ENCODE measurements at regions not wholly inside any gene's neighbourhood (a gene's known extent, or its start where the extent isn't known, plus 50 kb on each side); places are given as distances from the start of the nearest gene placed in this dataset.
"Not testable (repeated sequence)": the region's sequence is repeated elsewhere in the genome, so short reads cannot be mapped to it uniquely, and the experiment has no call there.

DNA sequence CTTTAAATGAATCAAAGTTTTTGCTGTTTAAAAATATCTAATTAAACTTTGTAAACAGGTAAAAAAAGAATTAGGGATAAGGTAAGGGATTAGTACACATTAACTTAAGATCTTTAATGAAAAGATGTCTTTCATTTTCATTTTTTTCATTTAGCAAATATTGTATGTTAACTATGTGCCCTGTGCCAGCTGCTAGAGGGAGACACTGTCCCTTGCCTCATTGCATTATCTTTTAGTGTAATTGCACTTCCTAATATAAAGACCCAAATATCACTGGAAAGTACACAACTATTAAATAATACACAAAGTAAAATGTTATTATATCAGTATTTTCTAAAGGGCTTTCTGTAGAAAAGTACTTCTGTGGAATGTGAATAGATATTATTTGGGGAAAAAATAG lies 102.7 kb downstream of the GPR37 start:
- Histone ChIP-seq H3K4me3 (no peak overlapping the region), H3K27ac (no peak overlapping the region), H3K4me1 (replicated peaks in 1 of 2) (no peaks in the 10 kb centered on the region)
- in situ Hi-C loops (cut with MboI; ENCODE audit: low pct_unique_long_range_greater_than_20kb in 2 of 9, low sequenced_read_pairs in 9 of 9, unreplicated experiment in 9 of 9) = no loop called here
- ATAC-seq (replicated peaks in 6 of 8) = no peak

DNA sequence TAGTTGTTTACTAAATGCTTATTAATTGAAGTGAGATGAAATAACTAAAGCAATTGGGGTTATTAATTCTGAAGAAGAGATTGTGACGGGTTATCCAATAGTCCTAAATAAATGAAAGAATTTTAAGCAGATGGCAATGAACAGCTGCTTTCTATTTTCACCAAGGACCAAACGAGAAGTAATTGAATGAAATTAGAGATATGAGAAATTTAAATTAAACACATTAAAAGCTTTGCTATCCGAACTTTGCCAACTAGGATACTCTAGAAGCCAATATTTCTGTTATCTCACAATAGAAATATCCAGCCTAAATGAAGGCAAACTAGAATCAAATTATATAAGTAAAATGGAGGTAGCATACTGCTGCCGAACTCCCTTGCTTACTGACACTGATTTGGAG lies 103.2 kb downstream of the GPR37 start:
- Histone ChIP-seq H3K4me3 (no peak overlapping the region), H3K4me1 (replicated peaks in 1 of 2) (no peaks in the 10 kb centered on the region), H3K27ac (no peak overlapping the region)
- in situ Hi-C loops (cut with MboI; ENCODE audit: low pct_unique_long_range_greater_than_20kb in 2 of 9, low sequenced_read_pairs in 9 of 9, unreplicated experiment in 9 of 9) = no loop called here
- WGBS, 10 experiments = 3 to 92% (median 73%) methylated on average over 3 to 4 of the region's 4 CpGs
- no peak for ATAC-seq (replicated peaks in 6 of 8)

DNA sequence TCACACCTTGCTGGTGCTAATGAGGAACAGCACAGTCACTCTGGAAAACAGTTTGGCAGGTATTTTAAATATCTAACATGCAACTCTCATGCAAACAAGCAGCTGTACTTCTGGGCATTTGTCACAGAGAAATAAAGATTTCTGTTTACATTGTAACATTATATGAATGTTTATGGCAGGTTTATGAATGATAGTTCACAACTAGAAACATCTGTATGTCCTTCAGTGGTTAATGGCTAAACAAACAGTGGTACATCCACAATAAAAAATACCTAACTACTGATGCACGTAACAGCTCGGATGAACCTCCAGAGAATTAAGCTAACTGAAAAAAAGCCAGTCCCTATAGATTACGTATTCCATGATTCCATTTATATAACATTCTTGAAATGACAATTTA lies 109.6 kb downstream of the GPR37 start:
- 38 to 86% (median 64%) methylated on average over 1 to 3 of the region's 3 CpGs; no CpG with 5 or more reads in 3 of the 10 experiments for WGBS, 10 experiments
- no peak for ATAC-seq (replicated peaks in 6 of 8)
- Histone ChIP-seq H3K27ac (no peak overlapping the region), H3K4me1 (replicated peaks in 1 of 2) (no peaks in the 10 kb centered on the region), H3K4me3 (no peak overlapping the region)
- in situ Hi-C loops (cut with MboI; ENCODE audit: low pct_unique_long_range_greater_than_20kb in 2 of 9, low sequenced_read_pairs in 9 of 9, unreplicated experiment in 9 of 9) = no loop called here

DNA sequence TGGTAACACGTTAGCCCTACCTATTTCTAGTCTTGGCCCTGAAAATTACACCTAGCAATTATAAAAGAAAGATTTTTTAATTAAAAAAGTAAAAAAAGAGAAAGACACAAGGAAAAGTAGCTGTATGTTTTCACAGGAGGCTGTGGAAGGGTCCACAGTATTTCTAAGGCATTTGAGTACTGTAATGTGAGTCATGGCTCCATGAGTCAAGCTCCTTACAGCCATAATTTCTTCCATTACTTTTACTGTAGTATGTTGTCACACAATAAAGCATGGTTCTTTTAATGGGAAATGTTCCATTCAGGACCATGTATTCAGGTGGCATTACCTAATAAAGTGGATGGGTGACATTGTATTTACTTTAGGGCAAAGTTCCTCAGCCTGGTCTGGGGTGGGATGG lies 113.4 kb downstream of the GPR37 start:
- Histone ChIP-seq H3K27ac (no peak overlapping the region), H3K4me3 (no peak overlapping the region), H3K4me1 (replicated peaks in 1 of 2) (no peaks in the 10 kb centered on the region)
- peak in 1 of 8 experiments; percentile 65 for ATAC-seq (replicated peaks in 6 of 8)
- in situ Hi-C loops (cut with MboI; ENCODE audit: low pct_unique_long_range_greater_than_20kb in 2 of 9, low sequenced_read_pairs in 9 of 9, unreplicated experiment in 9 of 9) = no loop called here
- 9 to 100% (median 100%) methylated on average over 1 of the region's 1 CpG; no CpG with 5 or more reads in 3 of the 10 experiments for WGBS, 10 experiments

DNA sequence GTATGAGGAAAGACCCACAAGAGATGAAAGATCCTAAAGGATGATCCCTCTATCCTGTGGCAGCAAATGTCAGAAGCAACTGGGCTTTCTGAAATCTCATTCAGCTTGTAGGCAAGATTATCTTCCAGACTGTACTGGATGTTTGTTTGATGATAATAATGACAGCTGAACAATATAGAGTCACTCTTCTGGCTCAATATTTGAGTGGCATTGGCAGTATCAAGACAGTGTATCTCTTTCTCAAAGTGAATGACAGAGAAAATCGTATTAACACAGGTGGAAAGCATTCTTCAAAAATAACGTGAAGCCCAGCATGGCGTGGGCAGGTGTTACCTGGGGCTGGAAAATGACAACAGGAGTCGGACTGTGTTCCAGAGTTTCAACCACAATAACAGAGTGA lies 114.5 kb downstream of the GPR37 start:
- in situ Hi-C loops (cut with MboI; ENCODE audit: low pct_unique_long_range_greater_than_20kb in 2 of 9, low sequenced_read_pairs in 9 of 9, unreplicated experiment in 9 of 9) = no loop called here
- Histone ChIP-seq H3K4me1 (replicated peaks in 1 of 2) (no peaks in the 10 kb centered on the region), H3K4me3 (no peak overlapping the region), H3K27ac (no peak overlapping the region)
- 14 to 100% (median 79%) methylated on average over 1 to 4 of the region's 4 CpGs; no CpG with 5 or more reads in 3 of the 10 experiments for WGBS, 10 experiments
- no peak for ATAC-seq (replicated peaks in 6 of 8)

DNA sequence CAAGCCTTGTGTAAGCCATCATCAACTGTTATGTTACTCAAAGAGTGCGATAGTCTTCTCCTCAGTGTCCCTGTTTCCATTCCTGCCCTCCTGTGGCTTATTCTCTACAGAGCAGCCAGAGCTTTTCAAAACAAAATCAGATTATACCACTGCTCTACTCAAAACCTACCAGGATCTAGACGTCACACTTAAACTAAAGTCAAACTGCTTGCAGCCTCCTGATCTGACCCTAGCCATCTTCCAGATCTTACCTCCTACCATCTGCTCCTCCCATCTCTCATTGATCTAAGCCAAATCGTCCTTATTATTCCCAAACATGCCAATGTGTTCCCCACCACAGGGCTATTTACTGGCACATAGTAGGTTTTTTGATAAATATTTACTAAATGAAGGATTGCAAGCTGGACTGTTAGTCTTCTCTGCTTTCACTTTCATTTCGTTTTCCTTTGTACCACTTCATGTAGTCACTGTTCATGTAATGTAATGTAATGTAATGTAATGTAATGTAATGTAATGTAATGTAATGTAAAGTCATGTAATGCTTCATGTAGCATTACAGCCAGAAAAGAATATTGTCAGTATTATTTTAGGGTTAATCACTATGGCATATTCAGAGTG lies 116.1 kb downstream of the GPR37 start:
- WGBS, 10 experiments = 0 to 93% (median 50%) methylated on average over 1 to 4 of the region's 4 CpGs
- no peaks in the 10 kb centered on the region for H3K4me1 ChIP-seq (replicated peaks in 1 of 2)
- ATAC-seq (replicated peaks in 6 of 8) = peak in 2 of 8 experiments; percentile 22 to 41
- H3K4me3 ChIP-seq = no peak overlapping the region
- no peak overlapping the region for H3K27ac ChIP-seq
- in situ Hi-C loops (cut with MboI; ENCODE audit: low pct_unique_long_range_greater_than_20kb in 2 of 9, low sequenced_read_pairs in 9 of 9, unreplicated experiment in 9 of 9) = no loop called here

DNA sequence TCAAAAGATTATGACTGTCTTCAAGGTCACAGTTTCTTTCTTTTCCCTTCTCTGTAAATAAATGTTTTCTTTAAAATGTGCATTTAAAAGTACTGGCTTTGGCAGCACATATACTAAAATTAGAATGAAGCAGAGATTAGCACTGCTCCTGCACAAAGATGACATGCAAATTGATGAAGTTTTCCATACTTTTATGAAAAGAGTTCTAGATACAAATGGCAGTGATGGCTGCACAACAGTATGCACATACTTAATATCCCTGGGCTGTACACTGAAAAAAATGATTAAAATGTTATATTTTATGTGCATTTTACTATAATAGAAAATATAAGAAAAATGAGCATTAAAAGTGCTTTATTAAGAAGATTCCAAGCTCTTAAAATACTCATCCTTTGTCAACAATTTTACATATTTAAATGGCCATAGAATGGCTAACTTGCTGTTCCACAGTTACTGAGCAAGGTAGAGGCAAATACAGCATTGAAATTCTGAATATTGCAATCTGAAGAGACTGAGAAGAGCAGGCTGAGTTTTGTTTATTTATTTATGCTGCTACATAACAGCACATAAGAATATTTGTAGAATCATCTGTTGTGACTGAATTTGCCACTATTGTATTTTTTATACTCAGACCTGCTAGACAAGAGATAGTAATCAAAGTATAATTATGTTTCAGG lies 117.8 kb downstream of the GPR37 start:
- H3K4me1 ChIP-seq (replicated peaks in 1 of 2) = no peaks in the 10 kb centered on the region
- peak in 4 of 8 experiments; percentile 10 to 79 (median 68) for ATAC-seq (replicated peaks in 6 of 8)
- no peak overlapping the region for H3K4me3 ChIP-seq
- in situ Hi-C loops (cut with MboI; ENCODE audit: low pct_unique_long_range_greater_than_20kb in 2 of 9, low sequenced_read_pairs in 9 of 9, unreplicated experiment in 9 of 9) = no loop called here
- no peak overlapping the region for H3K27ac ChIP-seq

DNA sequence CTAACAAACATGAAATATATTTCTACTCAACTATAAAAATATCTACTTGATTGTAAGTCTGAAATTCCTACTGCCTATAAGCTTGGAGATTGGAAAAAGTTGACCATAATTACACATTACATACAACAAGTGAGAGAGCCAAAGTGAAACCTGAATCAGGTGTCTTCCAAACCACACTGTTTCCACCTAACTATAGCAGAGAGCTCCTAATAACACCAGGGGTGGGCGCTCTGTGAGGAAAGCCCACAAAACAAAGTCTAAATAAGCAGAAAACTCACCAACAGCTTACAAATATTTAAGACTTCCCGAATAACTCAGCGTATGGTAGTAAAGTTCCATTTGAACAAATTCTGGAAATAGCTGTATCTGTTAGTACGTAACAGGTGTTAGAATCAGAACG lies 119.9 kb downstream of the GPR37 start:
- no peaks in the 10 kb centered on the region for H3K4me1 ChIP-seq (replicated peaks in 1 of 2)
- H3K4me3 ChIP-seq = no peak overlapping the region
- H3K27ac ChIP-seq = no peak overlapping the region
- ATAC-seq (replicated peaks in 6 of 8) = no peak
- 32 to 100% (median 91%) methylated on average over 3 to 5 of the region's 5 CpGs for WGBS, 10 experiments
- in situ Hi-C loops (cut with MboI; ENCODE audit: low pct_unique_long_range_greater_than_20kb in 2 of 9, low sequenced_read_pairs in 9 of 9, unreplicated experiment in 9 of 9) = no loop called here

DNA sequence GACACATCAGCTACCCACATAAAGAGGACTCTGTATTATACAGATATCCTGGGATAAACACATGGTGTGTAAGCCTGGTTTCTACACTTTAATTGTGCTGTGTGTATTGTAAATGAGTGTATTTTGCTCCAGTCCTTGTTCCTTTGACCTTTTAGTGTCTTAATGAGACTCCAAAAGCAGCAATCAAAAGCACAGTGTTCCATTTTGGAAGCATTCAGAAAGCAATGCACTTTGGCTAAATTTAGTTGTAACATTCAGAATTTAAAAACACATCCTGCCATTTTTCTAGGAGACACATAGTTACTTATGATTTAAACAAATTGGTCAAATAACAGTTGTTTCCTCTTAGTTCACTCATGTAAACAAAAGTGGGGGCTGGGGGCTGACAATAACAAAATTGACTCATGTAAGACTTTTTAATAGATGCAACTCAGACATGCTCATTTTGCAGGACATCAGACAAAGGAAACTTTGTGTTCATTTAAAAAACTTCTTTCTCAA lies 122.2 kb downstream of the GPR37 start:
- Histone ChIP-seq H3K27ac (no peak overlapping the region), H3K4me3 (no peak overlapping the region), H3K4me1 (replicated peaks in 1 of 2) (no peaks in the 10 kb centered on the region)
- in situ Hi-C loops (cut with MboI; ENCODE audit: low pct_unique_long_range_greater_than_20kb in 2 of 9, low sequenced_read_pairs in 9 of 9, unreplicated experiment in 9 of 9) = no loop called here
- no peak for ATAC-seq (replicated peaks in 6 of 8)

DNA sequence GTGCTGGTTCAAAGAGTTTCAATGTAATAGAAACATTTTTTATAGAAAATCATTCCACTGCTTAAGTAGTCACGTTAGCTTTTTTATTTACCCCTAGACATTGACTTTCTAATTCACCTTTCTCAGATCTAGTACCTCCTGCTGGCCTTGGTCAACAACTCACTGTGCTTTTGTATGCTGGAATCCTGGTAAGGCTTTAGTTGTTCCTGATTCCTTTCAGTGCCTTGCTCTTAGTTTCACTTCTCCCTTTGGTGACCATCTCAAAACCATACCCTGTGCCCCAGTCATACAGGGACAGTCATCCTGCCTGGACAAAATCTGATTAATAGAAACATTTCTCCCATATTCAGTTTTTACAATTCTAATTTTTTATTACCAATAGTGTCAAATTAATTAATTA lies 130.2 kb downstream of the GPR37 start:
- in situ Hi-C loops (cut with MboI; ENCODE audit: low pct_unique_long_range_greater_than_20kb in 2 of 9, low sequenced_read_pairs in 9 of 9, unreplicated experiment in 9 of 9) = no loop called here
- H3K27ac ChIP-seq = no peak overlapping the region
- peaks cover 0 to under 1% of the 10 kb centered on the region in 2 donors for H3K4me1 ChIP-seq (replicated peaks in 1 of 2)
- 0 to 67% (median 35%) methylated on average over 1 of the region's 1 CpG; no CpG with 5 or more reads in 2 of the 10 experiments for WGBS, 10 experiments
- no peak for ATAC-seq (replicated peaks in 6 of 8)
- H3K4me3 ChIP-seq = no peak overlapping the region

DNA sequence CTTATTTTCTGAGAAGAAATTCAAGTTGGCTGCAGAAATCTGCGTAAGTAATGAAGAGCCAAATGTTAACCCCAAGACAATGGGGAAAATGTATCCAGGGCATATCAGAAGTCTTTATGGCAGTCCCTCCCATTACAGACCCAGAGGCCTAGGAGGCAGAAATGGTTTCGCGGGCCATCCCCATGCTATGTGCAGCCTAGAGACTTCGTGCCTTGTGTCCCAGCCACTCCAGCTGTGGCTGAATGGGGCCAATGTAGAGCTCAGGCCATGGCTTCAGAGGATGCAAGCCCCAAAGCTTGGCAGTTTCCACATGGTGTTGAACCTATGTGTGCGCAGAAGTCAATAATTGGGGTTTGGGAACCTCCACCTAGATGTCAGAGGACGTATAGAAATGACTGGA lies 131.9 kb downstream of the GPR37 start:
- in situ Hi-C loops (cut with MboI; ENCODE audit: low pct_unique_long_range_greater_than_20kb in 2 of 9, low sequenced_read_pairs in 9 of 9, unreplicated experiment in 9 of 9) = no loop called here
- 14 to 100% (median 85%) methylated on average over 1 to 6 of the region's 6 CpGs; no CpG with 5 or more reads in 2 of the 10 experiments for WGBS, 10 experiments
- H3K4me3 ChIP-seq = no peak overlapping the region
- peaks cover 0 to 2% of the 10 kb centered on the region in 2 donors for H3K4me1 ChIP-seq (replicated peaks in 1 of 2)
- no peak overlapping the region for H3K27ac ChIP-seq
- ATAC-seq (replicated peaks in 6 of 8) = no peak

DNA sequence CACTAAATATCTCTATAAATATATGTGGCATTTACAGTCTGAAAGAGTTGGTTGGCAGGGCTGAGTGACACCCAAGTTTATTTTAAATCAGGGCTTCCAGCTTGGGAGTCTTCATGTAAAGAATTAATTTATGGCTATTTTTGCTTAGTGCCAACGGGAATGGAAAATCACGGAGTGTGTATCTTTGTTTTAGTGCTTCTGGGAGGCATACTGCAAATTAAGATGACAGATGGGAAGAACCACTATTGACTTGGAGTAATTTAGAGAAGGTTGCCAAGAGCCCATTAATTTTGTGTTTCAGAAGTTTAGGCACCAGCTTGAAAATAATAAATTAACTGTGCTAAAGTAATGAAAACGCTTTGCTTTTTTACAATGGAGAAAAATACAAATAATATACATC lies 135.2 kb downstream of the GPR37 start:
- WGBS, 10 experiments = 0 to 90% (median 83%) methylated on average over 1 to 3 of the region's 3 CpGs
- Histone ChIP-seq H3K4me3 (no peak overlapping the region), H3K4me1 (replicated peaks in 1 of 2) (peaks cover 0 to 2% of the 10 kb centered on the region in 2 donors), H3K27ac (no peak overlapping the region)
- ATAC-seq (replicated peaks in 6 of 8) = no peak
- in situ Hi-C loops (cut with MboI; ENCODE audit: low pct_unique_long_range_greater_than_20kb in 2 of 9, low sequenced_read_pairs in 9 of 9, unreplicated experiment in 9 of 9) = no loop called here

DNA sequence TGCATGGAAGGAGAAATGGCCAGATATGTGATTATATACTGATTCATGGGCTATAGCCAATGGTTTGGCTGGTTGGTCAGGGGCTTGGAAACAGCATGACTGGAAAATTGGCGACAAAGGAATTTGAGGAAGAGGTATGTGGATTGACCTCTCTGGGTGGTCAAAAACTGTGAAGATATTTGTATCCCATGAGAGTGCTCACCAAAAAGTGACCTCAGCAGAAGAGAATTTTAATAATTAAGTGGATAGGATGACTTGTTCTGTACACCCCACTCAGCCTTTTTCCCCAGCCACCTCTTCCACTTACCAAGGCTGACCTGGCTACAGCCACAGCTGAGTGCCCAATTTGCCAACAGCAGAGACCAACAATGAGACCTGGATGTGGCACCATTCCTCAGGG lies 146.7 kb downstream of the GPR37 start:
- H3K4me3 ChIP-seq = no peak overlapping the region
- no peaks in the 10 kb centered on the region for H3K4me1 ChIP-seq (replicated peaks in 1 of 2)
- in situ Hi-C loops (cut with MboI; ENCODE audit: low pct_unique_long_range_greater_than_20kb in 2 of 9, low sequenced_read_pairs in 9 of 9, unreplicated experiment in 9 of 9) = no loop called here
- no peak overlapping the region for H3K27ac ChIP-seq
- whole genome bisulfite sequencing, 10 experiments = 0 to 100% (median 83%) methylated on average over 1 of the region's 1 CpG; no CpG with 5 or more reads in 5 of the 10 experiments
- no peak for ATAC-seq (replicated peaks in 6 of 8)

DNA sequence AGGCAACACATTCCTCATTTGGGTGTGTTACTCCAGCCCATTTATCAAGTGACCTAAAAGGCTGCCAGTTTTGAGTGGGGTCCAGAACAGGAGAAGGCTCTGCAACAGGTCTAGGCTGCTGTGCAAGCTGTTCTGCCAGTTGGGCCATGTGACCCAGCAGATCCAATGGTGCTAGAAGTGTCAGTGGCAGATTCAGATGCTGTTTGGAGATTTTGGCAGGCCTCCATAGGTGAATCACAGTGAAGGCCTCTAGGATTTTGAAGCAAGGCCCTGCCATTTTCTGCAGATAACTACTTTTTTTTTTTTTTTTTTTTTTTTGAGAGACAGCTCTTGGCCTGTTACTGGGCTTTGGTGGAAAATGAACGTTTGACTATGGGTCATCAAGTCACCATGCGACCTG lies 147.5 kb downstream of the GPR37 start:
- 0 to 65% (median 60%) methylated on average over 1 to 2 of the region's 2 CpGs; no CpG with 5 or more reads in 5 of the 10 experiments for WGBS, 10 experiments
- H3K4me3 ChIP-seq = not testable (repeated sequence)

More for the DNA sequence above, 147.5 kb downstream of the GPR37 start:
- H3K27ac ChIP-seq; in situ Hi-C loops (cut with MboI; ENCODE audit: low pct_unique_long_range_greater_than_20kb in 2 of 9, low sequenced_read_pairs in 9 of 9, unreplicated experiment in 9 of 9); ATAC-seq (replicated peaks in 6 of 8); H3K4me1 ChIP-seq (replicated peaks in 1 of 2): not testable (repeated sequence)
